HuH-7 (cell line): ENCODE measurements at regions not wholly inside any gene's neighbourhood (a gene's known extent, or its start where the extent isn't known, plus 50 kb on each side); places are given as distances from the start of the nearest gene placed in this dataset.
"Not testable (repeated sequence)": the region's sequence is repeated elsewhere in the genome, so short reads cannot be mapped to it uniquely, and the experiment has no call there.

Source experiments
- DNase-seq: peaks from one replicate; pipeline ENCODE4 v3.0.0; 2011; ENCODE audit warnings: low spot score

- no peak for DNase-seq
Observed at GRCh38 chr1:166490437-166490991, 323.7 kb upstream of the FAM78B start.

GRCh38 chr1:166493765-166494164 lies 327.0 kb upstream of the FAM78B start:
- DNase-seq = not testable (repeated sequence)

- DNase-seq = no peak
Observed at GRCh38 chr1:166507347-166507746, 331.9 kb upstream of the POGK start.

- no peak for DNase-seq
Observed at GRCh38 chr1:166511761-166512160, 327.5 kb upstream of the POGK start.

GRCh38 chr1:166514067-166514466 lies 325.2 kb upstream of the POGK start:
- no peak for DNase-seq

GRCh38 chr1:166527752-166528151 lies 311.5 kb upstream of the POGK start:
- no peak for DNase-seq

GRCh38 chr1:166538646-166539045 lies 300.6 kb upstream of the POGK start:
- DNase-seq = no peak

GRCh38 chr1:166544036-166544435 lies 295.2 kb upstream of the POGK start:
- no peak for DNase-seq

- DNase-seq = no peak
Observed at GRCh38 chr1:166544561-166544960, 294.7 kb upstream of the POGK start.

- DNase-seq = no peak
Observed at GRCh38 chr1:166552706-166553105, 286.6 kb upstream of the POGK start.

GRCh38 chr1:166570954-166571353 lies 268.3 kb upstream of the POGK start:
- no peak for DNase-seq

GRCh38 chr1:166573199-166573598 lies 266.1 kb upstream of the POGK start:
- DNase-seq = no peak

- no peak for DNase-seq
Observed at GRCh38 chr1:166579557-166580501, 259.4 kb upstream of the POGK start.

- no peak for DNase-seq
Observed at GRCh38 chr1:166588741-166589140, 250.5 kb upstream of the POGK start.

- no peak for DNase-seq
Observed at GRCh38 chr1:166590161-166590560, 249.1 kb upstream of the POGK start.

GRCh38 chr1:166594646-166595045 lies 244.6 kb upstream of the POGK start:
- DNase-seq = no peak

GRCh38 chr1:166597516-166597915 lies 241.8 kb upstream of the POGK start:
- no peak for DNase-seq

GRCh38 chr1:166600574-166600973 lies 238.7 kb upstream of the POGK start:
- no peak for DNase-seq

- no peak for DNase-seq
Observed at GRCh38 chr1:166601650-166602278, 237.5 kb upstream of the POGK start.

- not testable (repeated sequence) for DNase-seq
Observed at GRCh38 chr1:166602801-166603200, 236.5 kb upstream of the POGK start.

- no peak for DNase-seq
Observed at GRCh38 chr1:166603296-166603695, 236.0 kb upstream of the POGK start.

- no peak for DNase-seq
Observed at GRCh38 chr1:166605137-166605536, 234.1 kb upstream of the POGK start.

- no peak for DNase-seq
Observed at GRCh38 chr1:166612886-166613285, 226.4 kb upstream of the POGK start.
